ENCODE measurements at regions not wholly inside any gene's neighbourhood (a gene's known extent, or its start where the extent isn't known, plus 50 kb on each side); places are given as distances from the start of the nearest gene placed in this dataset.
"Not testable (repeated sequence)": the region's sequence is repeated elsewhere in the genome, so short reads cannot be mapped to it uniquely, and the experiment has no call there.

- H3K23ac ChIP-seq (ENCODE audit: low read length); H2AFZ ChIP-seq (ENCODE audit: insufficient read depth, low read length, poor library complexity); H3K14ac ChIP-seq (ENCODE audit: low read length); H4K8ac ChIP-seq (ENCODE audit: low read depth, low read length); H4K91ac ChIP-seq (ENCODE audit: low read depth, low read length); H2BK12ac ChIP-seq (ENCODE audit: low read length); H3K27me3 ChIP-seq (ENCODE audit: insufficient read depth, low read length); H3K36me3 ChIP-seq (ENCODE audit: control insufficient read depth in 1 of 2, insufficient read depth in 2 of 2, low read length in 2 of 2); H3K4me2 ChIP-seq (ENCODE audit: low read length); H3K9me3 ChIP-seq (ENCODE audit: insufficient read depth, low read depth, low read length); H3K79me1 ChIP-seq (ENCODE audit: low read length); DNase-seq; H2BK5ac ChIP-seq (ENCODE audit: low read depth, low read length, poor library complexity); H3K18ac ChIP-seq (ENCODE audit: low read length); H3K79me2 ChIP-seq (ENCODE audit: control insufficient read depth, insufficient read depth, low read length, poor library complexity); H3K4me3 ChIP-seq (ENCODE audit: low read depth, low read length); H3K9ac ChIP-seq (ENCODE audit: low read length); H2AK5ac ChIP-seq (ENCODE audit: low read length); H3K27ac ChIP-seq (ENCODE audit: low read depth, low read length); H3K4me1 ChIP-seq (ENCODE audit: control insufficient read depth in 1 of 2, insufficient read depth in 2 of 2, low read length in 2 of 2); H2BK120ac ChIP-seq (ENCODE audit: insufficient read depth, low read length, poor library complexity); H4K12ac ChIP-seq (ENCODE audit: low read depth, low read length); H3K4ac ChIP-seq (ENCODE audit: low read depth, low read length): not testable (repeated sequence)
- WGBS (ENCODE audit: extremely low coverage, insufficient coverage, insufficient read length) = no CpG with 5 or more reads among the region's 3 CpGs
These were observed 82.6 kb upstream of the PRSS12 start for GRCh38 chr4:118435415-118435814.

- H2BK120ac ChIP-seq (ENCODE audit: insufficient read depth, low read length, poor library complexity) = not testable (repeated sequence)
These were observed 89.5 kb upstream of the PRSS12 start for GRCh38 chr4:118442115-118442837.

GRCh38 chr4:118447397-118447796 lies 94.6 kb upstream of the PRSS12 start:
- not testable (repeated sequence) for H2BK5ac ChIP-seq (ENCODE audit: low read depth, low read length, poor library complexity); H3K9ac ChIP-seq (ENCODE audit: low read length); H3K79me1 ChIP-seq (ENCODE audit: low read length); H3K9me3 ChIP-seq (ENCODE audit: insufficient read depth, low read depth, low read length); H3K4me2 ChIP-seq (ENCODE audit: low read length); H3K27ac ChIP-seq (ENCODE audit: low read depth, low read length); H4K91ac ChIP-seq (ENCODE audit: low read depth, low read length); H2BK12ac ChIP-seq (ENCODE audit: low read length); H4K8ac ChIP-seq (ENCODE audit: low read depth, low read length); H2BK120ac ChIP-seq (ENCODE audit: insufficient read depth, low read length, poor library complexity); H3K4me1 ChIP-seq (ENCODE audit: control insufficient read depth in 1 of 2, insufficient read depth in 2 of 2, low read length in 2 of 2); H2AK5ac ChIP-seq (ENCODE audit: low read length); H3K4me3 ChIP-seq (ENCODE audit: low read depth, low read length); H3K18ac ChIP-seq (ENCODE audit: low read length); H3K79me2 ChIP-seq (ENCODE audit: control insufficient read depth, insufficient read depth, low read length, poor library complexity); H3K36me3 ChIP-seq (ENCODE audit: control insufficient read depth in 1 of 2, insufficient read depth in 2 of 2, low read length in 2 of 2); H3K14ac ChIP-seq (ENCODE audit: low read length); H2AFZ ChIP-seq (ENCODE audit: insufficient read depth, low read length, poor library complexity); H3K4ac ChIP-seq (ENCODE audit: low read depth, low read length); H4K12ac ChIP-seq (ENCODE audit: low read depth, low read length); H3K23ac ChIP-seq (ENCODE audit: low read length); DNase-seq; H3K27me3 ChIP-seq (ENCODE audit: insufficient read depth, low read length)
- no CpG with 5 or more reads among the region's 3 CpGs for WGBS (ENCODE audit: extremely low coverage, insufficient coverage, insufficient read length)

More at GRCh38 chr4:118442115-118442837, 89.5 kb upstream of the PRSS12 start:
- H4K8ac ChIP-seq (ENCODE audit: low read depth, low read length); H3K36me3 ChIP-seq (ENCODE audit: control insufficient read depth in 1 of 2, insufficient read depth in 2 of 2, low read length in 2 of 2); H3K14ac ChIP-seq (ENCODE audit: low read length); H2AFZ ChIP-seq (ENCODE audit: insufficient read depth, low read length, poor library complexity); H3K9ac ChIP-seq (ENCODE audit: low read length); DNase-seq; H3K23ac ChIP-seq (ENCODE audit: low read length); H4K91ac ChIP-seq (ENCODE audit: low read depth, low read length); H3K4me2 ChIP-seq (ENCODE audit: low read length); H3K4ac ChIP-seq (ENCODE audit: low read depth, low read length); H3K18ac ChIP-seq (ENCODE audit: low read length); H3K27ac ChIP-seq (ENCODE audit: low read depth, low read length); H2BK5ac ChIP-seq (ENCODE audit: low read depth, low read length, poor library complexity); H2BK12ac ChIP-seq (ENCODE audit: low read length); H4K12ac ChIP-seq (ENCODE audit: low read depth, low read length); H3K9me3 ChIP-seq (ENCODE audit: insufficient read depth, low read depth, low read length); H3K27me3 ChIP-seq (ENCODE audit: insufficient read depth, low read length); H3K79me2 ChIP-seq (ENCODE audit: control insufficient read depth, insufficient read depth, low read length, poor library complexity); H3K4me1 ChIP-seq (ENCODE audit: control insufficient read depth in 1 of 2, insufficient read depth in 2 of 2, low read length in 2 of 2); H3K4me3 ChIP-seq (ENCODE audit: low read depth, low read length); H2AK5ac ChIP-seq (ENCODE audit: low read length); H3K79me1 ChIP-seq (ENCODE audit: low read length): not testable (repeated sequence)
- no CpG with 5 or more reads among the region's 8 CpGs for WGBS (ENCODE audit: extremely low coverage, insufficient coverage, insufficient read length)

DNA sequence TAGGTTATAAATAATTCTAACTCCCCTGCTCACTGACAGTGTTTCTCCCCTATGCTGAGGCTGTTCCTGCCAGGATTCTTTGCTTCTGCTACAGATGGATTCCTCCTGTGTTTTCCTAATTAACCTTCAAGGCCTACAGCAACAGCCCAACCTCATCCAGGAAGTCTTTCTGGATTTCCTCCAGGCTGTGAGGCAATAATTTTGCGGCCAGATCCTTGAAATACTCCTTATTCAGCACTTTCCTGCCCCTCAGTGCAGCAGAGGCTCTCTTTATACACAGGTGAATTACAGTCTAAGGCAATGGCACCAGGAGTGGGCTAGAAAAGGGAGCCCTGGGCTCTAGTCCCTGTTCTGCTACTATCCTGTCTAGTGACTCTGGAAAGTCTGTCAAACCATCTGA lies 102.1 kb upstream of the PRSS12 start:
- H3K9ac ChIP-seq (ENCODE audit: low read length); H3K79me2 ChIP-seq (ENCODE audit: control insufficient read depth, insufficient read depth, low read length, poor library complexity); H3K9me3 ChIP-seq (ENCODE audit: insufficient read depth, low read depth, low read length); H4K8ac ChIP-seq (ENCODE audit: low read depth, low read length); H3K36me3 ChIP-seq (ENCODE audit: control insufficient read depth in 1 of 2, insufficient read depth in 2 of 2, low read length in 2 of 2); H4K91ac ChIP-seq (ENCODE audit: low read depth, low read length); H4K12ac ChIP-seq (ENCODE audit: low read depth, low read length); H2BK12ac ChIP-seq (ENCODE audit: low read length); H3K4me1 ChIP-seq (ENCODE audit: control insufficient read depth in 1 of 2, insufficient read depth in 2 of 2, low read length in 2 of 2); H3K4ac ChIP-seq (ENCODE audit: low read depth, low read length); H3K18ac ChIP-seq (ENCODE audit: low read length); H2AFZ ChIP-seq (ENCODE audit: insufficient read depth, low read length, poor library complexity); H3K4me3 ChIP-seq (ENCODE audit: low read depth, low read length); H3K79me1 ChIP-seq (ENCODE audit: low read length); DNase-seq; H3K27me3 ChIP-seq (ENCODE audit: insufficient read depth, low read length); H3K14ac ChIP-seq (ENCODE audit: low read length); H3K4me2 ChIP-seq (ENCODE audit: low read length); H2BK5ac ChIP-seq (ENCODE audit: low read depth, low read length, poor library complexity); H2AK5ac ChIP-seq (ENCODE audit: low read length); H3K27ac ChIP-seq (ENCODE audit: low read depth, low read length); H3K23ac ChIP-seq (ENCODE audit: low read length); H2BK120ac ChIP-seq (ENCODE audit: insufficient read depth, low read length, poor library complexity): not testable (repeated sequence)
- WGBS (ENCODE audit: extremely low coverage, insufficient coverage, insufficient read length) = no CpG with 5 or more reads among the region's 1 CpG

Data from trophoblast cell (in vitro differentiated cells and primary cell).